ENCODE measurements at regions not wholly inside any gene's neighbourhood (a gene's known extent, or its start where the extent isn't known, plus 50 kb on each side); places are given as distances from the start of the nearest gene placed in this dataset.

- no peaks in the 10 kb centered on the region for H3K9me3 ChIP-seq (ENCODE audit: control insufficient read depth, low read length)
- H3K4me3 ChIP-seq (ENCODE audit: extremely low read depth, insufficient read depth, low read length, poor library complexity, severe bottlenecking) = no peak overlapping the region
- H3K36me3 ChIP-seq (ENCODE audit: control insufficient read depth, insufficient read depth, low read length) = no peaks in the 10 kb centered on the region
- no peak overlapping the region for H3K27ac ChIP-seq (ENCODE audit: low read depth, low read length, severe bottlenecking)
- H3K4me1 ChIP-seq (ENCODE audit: control insufficient read depth, insufficient read depth, low read length, poor library complexity, severe bottlenecking) = peaks cover 6% of the 10 kb centered on the region
- WGBS, 2 experiments (ENCODE audit: insufficient coverage in 2 of 2) = 93 to 97% methylated on average over 8 to 9 of the region's 9 CpGs
Measured at GRCh38 chr15:99504071-99504822, 61.5 kb upstream of the MEF2A start.

GRCh38 chr15:99504823-99505551 lies 60.8 kb upstream of the MEF2A start:
- Histone ChIP-seq H3K36me3 (ENCODE audit: control insufficient read depth, insufficient read depth, low read length) (no peaks in the 10 kb centered on the region), H3K4me3 (ENCODE audit: extremely low read depth, insufficient read depth, low read length, poor library complexity, severe bottlenecking) (no peak overlapping the region), H3K9me3 (ENCODE audit: control insufficient read depth, low read length) (no peaks in the 10 kb centered on the region), H3K4me1 (ENCODE audit: control insufficient read depth, insufficient read depth, low read length, poor library complexity, severe bottlenecking) (peaks cover 6% of the 10 kb centered on the region), H3K27ac (ENCODE audit: low read depth, low read length, severe bottlenecking) (no peak overlapping the region)
- 86 to 92% methylated on average over 4 to 5 of the region's 8 CpGs for WGBS, 2 experiments (ENCODE audit: insufficient coverage in 2 of 2)

GRCh38 chr15:99506399-99506798 lies 59.4 kb upstream of the MEF2A start:
- H3K4me1 ChIP-seq (ENCODE audit: control insufficient read depth, insufficient read depth, low read length, poor library complexity, severe bottlenecking) = peaks cover 6% of the 10 kb centered on the region

GRCh38 chr15:99507016-99507503 lies 58.7 kb upstream of the MEF2A start:
- no peak overlapping the region for H3K27ac ChIP-seq (ENCODE audit: low read depth, low read length, severe bottlenecking)
- WGBS, 2 experiments (ENCODE audit: insufficient coverage in 2 of 2) = 90 to 92% methylated on average over 3 to 6 of the region's 6 CpGs
- H3K4me1 ChIP-seq (ENCODE audit: control insufficient read depth, insufficient read depth, low read length, poor library complexity, severe bottlenecking) = peaks cover 6% of the 10 kb centered on the region
- H3K9me3 ChIP-seq (ENCODE audit: control insufficient read depth, low read length) = no peaks in the 10 kb centered on the region
- no peaks in the 10 kb centered on the region for H3K36me3 ChIP-seq (ENCODE audit: control insufficient read depth, insufficient read depth, low read length)
- no peak overlapping the region for H3K4me3 ChIP-seq (ENCODE audit: extremely low read depth, insufficient read depth, low read length, poor library complexity, severe bottlenecking)

More at GRCh38 chr15:99506399-99506798, 59.4 kb upstream of the MEF2A start:
- no peak overlapping the region for H3K4me3 ChIP-seq (ENCODE audit: extremely low read depth, insufficient read depth, low read length, poor library complexity, severe bottlenecking)
- 90% methylated on average over 2 of the region's 3 CpGs; no CpG with 5 or more reads in 1 of the 2 experiments for WGBS, 2 experiments (ENCODE audit: insufficient coverage in 2 of 2)
- H3K9me3 ChIP-seq (ENCODE audit: control insufficient read depth, low read length) = no peaks in the 10 kb centered on the region
- no peak overlapping the region for H3K27ac ChIP-seq (ENCODE audit: low read depth, low read length, severe bottlenecking)
- no peaks in the 10 kb centered on the region for H3K36me3 ChIP-seq (ENCODE audit: control insufficient read depth, insufficient read depth, low read length)

GRCh38 chr15:99507504-99508310 lies 58.1 kb upstream of the MEF2A start:
- no peak overlapping the region for H3K4me3 ChIP-seq (ENCODE audit: extremely low read depth, insufficient read depth, low read length, poor library complexity, severe bottlenecking)

GRCh38 chr15:99508311-99508645 lies 57.5 kb upstream of the MEF2A start:
- Histone ChIP-seq H3K27ac (ENCODE audit: low read depth, low read length, severe bottlenecking) (no peak overlapping the region), H3K36me3 (ENCODE audit: control insufficient read depth, insufficient read depth, low read length) (no peaks in the 10 kb centered on the region), H3K4me1 (ENCODE audit: control insufficient read depth, insufficient read depth, low read length, poor library complexity, severe bottlenecking) (peaks cover 6% of the 10 kb centered on the region), H3K4me3 (ENCODE audit: extremely low read depth, insufficient read depth, low read length, poor library complexity, severe bottlenecking) (no peak overlapping the region), H3K9me3 (ENCODE audit: control insufficient read depth, low read length) (peaks cover 3% of the 10 kb centered on the region)
- 92 to 93% methylated on average over 3 to 4 of the region's 6 CpGs for WGBS, 2 experiments (ENCODE audit: insufficient coverage in 2 of 2)

More at GRCh38 chr15:99507504-99508310, 58.1 kb upstream of the MEF2A start:
- no peaks in the 10 kb centered on the region for H3K9me3 ChIP-seq (ENCODE audit: control insufficient read depth, low read length)
- H3K4me1 ChIP-seq (ENCODE audit: control insufficient read depth, insufficient read depth, low read length, poor library complexity, severe bottlenecking) = peaks cover 6% of the 10 kb centered on the region
- no peaks in the 10 kb centered on the region for H3K36me3 ChIP-seq (ENCODE audit: control insufficient read depth, insufficient read depth, low read length)
- H3K27ac ChIP-seq (ENCODE audit: low read depth, low read length, severe bottlenecking) = no peak overlapping the region
- 93 to 98% methylated on average over 21 to 24 of the region's 24 CpGs for WGBS, 2 experiments (ENCODE audit: insufficient coverage in 2 of 2)

GRCh38 chr15:99508852-99509251 lies 56.9 kb upstream of the MEF2A start:
- no peak overlapping the region for H3K4me3 ChIP-seq (ENCODE audit: extremely low read depth, insufficient read depth, low read length, poor library complexity, severe bottlenecking)
- H3K4me1 ChIP-seq (ENCODE audit: control insufficient read depth, insufficient read depth, low read length, poor library complexity, severe bottlenecking) = peaks cover 6% of the 10 kb centered on the region
- no peaks in the 10 kb centered on the region for H3K36me3 ChIP-seq (ENCODE audit: control insufficient read depth, insufficient read depth, low read length)
- H3K27ac ChIP-seq (ENCODE audit: low read depth, low read length, severe bottlenecking) = no peak overlapping the region
- WGBS, 2 experiments (ENCODE audit: insufficient coverage in 2 of 2) = 88 to 93% methylated on average over 1 to 3 of the region's 3 CpGs
- H3K9me3 ChIP-seq (ENCODE audit: control insufficient read depth, low read length) = peaks cover 8% of the 10 kb centered on the region

- WGBS, 2 experiments (ENCODE audit: insufficient coverage in 2 of 2) = 90 to 97% methylated on average over 3 to 4 of the region's 7 CpGs
- Histone ChIP-seq H3K4me3 (ENCODE audit: extremely low read depth, insufficient read depth, low read length, poor library complexity, severe bottlenecking) (no peak overlapping the region), H3K36me3 (ENCODE audit: control insufficient read depth, insufficient read depth, low read length) (no peaks in the 10 kb centered on the region), H3K9me3 (ENCODE audit: control insufficient read depth, low read length) (peaks cover 8% of the 10 kb centered on the region), H3K27ac (ENCODE audit: low read depth, low read length, severe bottlenecking) (no peak overlapping the region), H3K4me1 (ENCODE audit: control insufficient read depth, insufficient read depth, low read length, poor library complexity, severe bottlenecking) (peaks cover 6% of the 10 kb centered on the region)
Measured at GRCh38 chr15:99509686-99510461, 55.9 kb upstream of the MEF2A start.

GRCh38 chr15:99511531-99511865 lies 54.3 kb upstream of the MEF2A start:
- WGBS, 2 experiments (ENCODE audit: insufficient coverage in 2 of 2) = 95 to 99% methylated on average over 4 to 5 of the region's 6 CpGs
- H3K27ac ChIP-seq (ENCODE audit: low read depth, low read length, severe bottlenecking) = no peak overlapping the region
- H3K4me3 ChIP-seq (ENCODE audit: extremely low read depth, insufficient read depth, low read length, poor library complexity, severe bottlenecking) = no peak overlapping the region

More at GRCh38 chr15:99511531-99511865, 54.3 kb upstream of the MEF2A start:
- peaks cover 8% of the 10 kb centered on the region for H3K9me3 ChIP-seq (ENCODE audit: control insufficient read depth, low read length)
- H3K36me3 ChIP-seq (ENCODE audit: control insufficient read depth, insufficient read depth, low read length) = no peaks in the 10 kb centered on the region
- peaks cover 6% of the 10 kb centered on the region for H3K4me1 ChIP-seq (ENCODE audit: control insufficient read depth, insufficient read depth, low read length, poor library complexity, severe bottlenecking)
